Spleen (tissue), 7 donors: ENCODE measurements at regions not wholly inside any gene's neighbourhood (a gene's known extent, or its start where the extent isn't known, plus 50 kb on each side); places are given as distances from the start of the nearest gene placed in this dataset.

Experiments
- POLR2A ChIP-seq, 3 donors: fragments of 450-650 bp; IDR thresholded peaks; one replicate each; pipeline ENCODE4 v1.5.1; 2017; ENCODE audit warnings: antibody characterized with exemption in 3 of 3, mild to moderate bottlenecking in 1 of 3
- TF ChIP-seq, protein P1 (sequence below), 11 experiments: fragments of 200-600 bp in 7 of 11; fragments of 450-650 bp in 4 of 11; sonication (generic) in 4 of 11; IDR thresholded peaks in 8 of 11; conservative IDR thresholded peaks in 3 of 11; 1 replicate in 7 of 11; 2 replicates in 4 of 11; pipeline versions ENCODE4 v1.4.0 to v1.8.0; 2016 to 2021; ENCODE audit warnings: antibody characterized with exemption in 11 of 11, inconsistent platforms in 4 of 11, mild to moderate bottlenecking in 1 of 11
- donor health status: DM: no; HTN: no; CAD: no; lungs with moderate emphysema.
- donor health status: DM: no; HTN: no; CAD: no.
- donor health status: DM: no; HTN: no; CAD: no.

GRCh38 chrX:84747516-84747915 is 245.3 kb upstream of the HDX start:
- TF ChIP-seq, protein P1, sequence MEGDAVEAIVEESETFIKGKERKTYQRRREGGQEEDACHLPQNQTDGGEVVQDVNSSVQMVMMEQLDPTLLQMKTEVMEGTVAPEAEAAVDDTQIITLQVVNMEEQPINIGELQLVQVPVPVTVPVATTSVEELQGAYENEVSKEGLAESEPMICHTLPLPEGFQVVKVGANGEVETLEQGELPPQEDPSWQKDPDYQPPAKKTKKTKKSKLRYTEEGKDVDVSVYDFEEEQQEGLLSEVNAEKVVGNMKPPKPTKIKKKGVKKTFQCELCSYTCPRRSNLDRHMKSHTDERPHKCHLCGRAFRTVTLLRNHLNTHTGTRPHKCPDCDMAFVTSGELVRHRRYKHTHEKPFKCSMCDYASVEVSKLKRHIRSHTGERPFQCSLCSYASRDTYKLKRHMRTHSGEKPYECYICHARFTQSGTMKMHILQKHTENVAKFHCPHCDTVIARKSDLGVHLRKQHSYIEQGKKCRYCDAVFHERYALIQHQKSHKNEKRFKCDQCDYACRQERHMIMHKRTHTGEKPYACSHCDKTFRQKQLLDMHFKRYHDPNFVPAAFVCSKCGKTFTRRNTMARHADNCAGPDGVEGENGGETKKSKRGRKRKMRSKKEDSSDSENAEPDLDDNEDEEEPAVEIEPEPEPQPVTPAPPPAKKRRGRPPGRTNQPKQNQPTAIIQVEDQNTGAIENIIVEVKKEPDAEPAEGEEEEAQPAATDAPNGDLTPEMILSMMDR (IDR thresholded peaks at IDR 0.05 in 8 of 11, conservative IDR thresholded peaks at IDR 0.05 in 3 of 11) = no peak
- no peak for TF ChIP-seq POLR2A (IDR thresholded peaks at IDR 0.05)
